ENCODE measurements at regions not wholly inside any gene's neighbourhood (a gene's known extent, or its start where the extent isn't known, plus 50 kb on each side); places are given as distances from the start of the nearest gene placed in this dataset.
"Not testable (repeated sequence)": the region's sequence is repeated elsewhere in the genome, so short reads cannot be mapped to it uniquely, and the experiment has no call there.

DNA sequence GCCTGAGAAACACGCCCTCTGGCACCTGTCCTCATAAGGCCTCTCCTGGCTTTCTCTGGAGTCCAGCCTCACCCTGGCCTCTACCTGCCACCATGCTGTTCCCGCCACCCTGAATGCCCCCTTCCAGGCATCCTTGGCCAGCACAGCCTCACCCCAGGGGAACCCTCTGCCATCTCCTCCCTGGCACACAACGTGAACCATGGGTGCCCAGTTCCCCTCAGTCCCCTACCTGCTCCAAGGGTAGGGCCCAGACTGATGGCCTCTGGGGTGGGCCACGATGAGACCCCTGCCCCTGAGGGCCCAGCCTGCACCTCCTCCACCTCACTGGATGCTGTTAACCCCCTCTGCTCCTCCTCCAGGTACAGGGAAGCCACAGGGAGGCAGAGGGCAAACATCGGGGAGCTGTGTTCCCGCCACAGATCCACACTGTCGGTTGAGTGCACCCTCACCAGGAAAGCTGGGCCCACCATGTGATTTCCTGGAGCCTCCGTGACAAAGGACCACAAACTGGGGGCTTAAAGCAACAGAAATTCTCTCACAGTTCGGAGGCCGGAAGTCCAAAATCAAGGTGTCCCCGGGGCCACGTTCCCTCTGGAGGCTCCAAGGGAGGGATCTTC lies 169.6 kb downstream of the BRD1 start:
- DNase-seq: no peak

- no peak for DNase-seq
These were observed 170.2 kb downstream of the BRD1 start for GRCh38 chr22:49657275-49657973.

DNA sequence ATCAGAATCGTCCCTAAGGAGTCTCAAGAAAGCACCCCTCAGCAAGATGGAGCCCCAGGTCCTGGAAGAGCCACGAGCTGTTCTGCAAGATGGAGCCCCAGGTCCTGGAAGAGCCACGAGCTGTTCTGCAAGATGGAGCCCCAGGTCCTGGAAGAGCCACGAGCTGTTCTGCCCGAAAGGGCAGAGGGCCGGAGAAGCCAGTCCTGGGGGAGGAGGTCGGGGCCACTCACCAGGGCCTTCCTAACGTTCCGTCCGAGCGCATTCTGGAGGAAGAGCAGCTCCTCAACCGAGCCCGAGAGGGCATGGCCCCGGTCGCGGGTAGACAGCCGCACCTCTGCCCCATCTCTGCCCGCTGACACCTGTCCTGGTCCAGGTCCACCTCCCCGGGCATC lies 170.8 kb downstream of the BRD1 start:
- DNase-seq: not testable (repeated sequence)

DNA sequence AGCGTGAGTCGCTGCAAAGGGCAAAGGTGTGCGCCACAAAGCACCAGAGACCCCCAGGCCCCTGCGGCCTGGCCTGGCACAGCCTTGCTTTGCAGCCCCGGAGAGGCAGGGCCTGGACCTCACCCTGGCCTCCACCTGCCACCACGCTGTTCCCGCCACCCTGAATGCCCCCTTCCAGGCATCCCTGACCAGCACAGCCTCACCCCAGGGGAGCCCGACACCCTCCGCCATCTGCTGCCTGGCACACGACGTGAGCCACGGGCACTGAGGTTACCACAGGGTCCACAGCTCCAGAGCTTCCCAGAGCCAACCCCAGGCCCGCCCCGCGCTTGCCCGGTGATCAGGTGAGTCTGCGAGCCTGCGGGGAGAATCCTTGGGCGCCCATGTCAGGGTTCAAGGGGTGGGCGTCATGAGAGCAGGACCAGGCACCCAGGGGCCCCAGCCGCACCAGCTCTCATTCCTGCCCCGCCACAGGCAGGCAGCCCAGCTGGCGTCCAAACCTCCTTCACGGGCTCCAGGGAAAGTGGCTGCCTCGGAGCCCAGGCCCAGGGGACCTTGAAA lies 171.3 kb downstream of the BRD1 start:
- no peak for DNase-seq

DNA sequence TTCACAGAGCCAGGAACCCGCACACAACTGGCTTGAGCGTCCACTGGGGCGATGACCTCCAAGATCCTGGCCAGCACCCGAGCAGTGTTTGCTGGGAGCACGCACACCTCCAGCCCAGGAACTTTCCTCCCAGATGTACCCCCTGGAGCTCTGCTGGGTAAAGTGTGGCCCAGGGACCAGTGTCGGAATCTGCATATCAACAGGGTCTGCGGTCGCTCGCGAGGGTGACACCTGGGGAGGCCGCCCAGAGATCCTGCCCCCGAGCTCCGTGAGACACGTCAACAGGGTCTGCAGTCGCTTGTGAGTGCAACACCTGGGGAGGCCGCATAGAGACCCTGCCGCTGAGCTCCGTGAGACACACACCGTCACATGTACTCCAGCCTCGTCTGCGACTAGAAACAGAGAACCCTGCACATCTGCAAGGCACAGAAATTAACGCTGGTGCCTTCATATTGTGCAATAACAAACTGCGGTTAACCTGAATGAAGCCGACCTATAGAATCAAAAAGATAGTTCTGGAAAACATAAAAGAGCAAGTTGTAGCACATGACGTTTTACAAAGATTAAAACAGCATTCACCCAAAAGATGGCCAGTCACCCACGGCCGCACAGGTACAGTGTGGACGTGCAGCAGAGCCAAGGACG lies 172.4 kb downstream of the BRD1 start:
- DNase-seq: no peak

DNA sequence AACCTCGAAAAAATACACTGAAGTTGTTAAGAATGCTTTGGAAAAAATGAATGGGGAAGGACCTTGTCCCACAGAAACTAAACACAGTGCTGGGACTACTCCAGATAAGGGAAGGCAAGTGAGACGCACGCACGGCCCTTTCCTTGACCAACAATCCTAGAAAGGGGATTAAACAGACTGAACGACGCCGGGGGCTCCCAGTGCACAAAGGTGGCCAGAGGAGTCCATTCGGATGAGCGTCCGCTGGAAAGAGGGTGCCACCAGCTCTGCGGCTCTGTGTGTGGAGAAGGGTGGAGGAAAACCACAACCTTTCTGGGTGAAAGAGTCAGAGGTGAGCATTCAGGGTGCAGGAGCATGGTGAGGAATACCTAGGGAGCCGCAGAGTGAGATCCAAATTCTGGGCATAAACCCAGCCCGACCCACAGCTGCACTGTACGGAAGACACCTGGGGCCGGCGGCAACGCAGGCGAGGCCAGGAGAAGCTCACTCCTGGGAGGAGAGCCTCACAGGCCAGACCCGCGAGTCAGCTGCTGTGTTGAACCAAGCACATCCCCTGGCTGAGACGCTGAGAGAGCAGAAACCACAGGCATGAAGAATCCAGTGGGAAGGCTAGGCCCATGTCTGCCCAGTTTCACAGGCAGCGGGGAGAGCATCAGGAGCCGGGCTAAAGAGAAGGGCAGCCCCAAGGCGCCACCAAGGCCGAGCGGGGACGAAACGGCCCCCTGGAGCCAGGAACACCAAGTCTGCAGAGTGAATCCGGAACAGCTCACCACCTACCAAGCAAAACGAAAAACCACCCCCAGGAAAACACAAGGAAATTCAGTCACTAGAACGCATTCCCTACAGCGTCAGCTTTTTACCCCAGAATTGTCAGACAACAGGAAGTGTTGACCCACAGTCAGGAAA lies 177.1 kb downstream of the BRD1 start:
- DNase-seq: peak; percentile 3

- no peak for DNase-seq
These were observed 178.3 kb downstream of the BRD1 start for GRCh38 chr22:49649166-49650068.

GRCh38 chr22:49648053-49648452 lies 179.6 kb downstream of the BRD1 start:
- DNase-seq: no peak

- DNase-seq: no peak
These were observed 180.0 kb downstream of the BRD1 start for GRCh38 chr22:49647627-49648026.

DNA sequence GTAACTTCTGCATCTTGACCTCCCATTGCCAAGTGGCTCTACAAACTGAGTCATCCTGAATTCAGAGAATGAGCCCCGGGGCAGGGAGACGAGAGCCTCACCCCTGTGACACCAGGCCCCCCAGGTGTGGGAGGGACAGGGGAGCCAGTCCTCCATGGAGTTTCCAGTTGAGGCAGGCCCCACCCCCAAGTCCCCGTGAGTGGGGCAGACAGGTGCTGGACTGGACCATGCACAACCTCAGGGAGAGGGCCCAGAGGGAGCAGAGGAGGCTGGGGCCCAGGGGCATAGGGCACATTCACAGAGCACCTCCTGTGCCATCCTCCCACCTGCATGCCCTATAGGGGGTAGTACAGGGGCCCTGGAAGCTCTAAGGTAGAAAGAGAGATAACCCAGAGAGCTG lies 180.8 kb downstream of the BRD1 start:
- DNase-seq: no peak

GRCh38 chr22:49645791-49646550 lies 181.7 kb downstream of the BRD1 start:
- no peak for DNase-seq

- no peak for DNase-seq
These were observed 182.4 kb downstream of the BRD1 start for GRCh38 chr22:49645257-49645656.

GRCh38 chr22:49643998-49644397 lies 183.7 kb downstream of the BRD1 start:
- DNase-seq: no peak

- no peak for DNase-seq
These were observed 184.2 kb downstream of the BRD1 start for GRCh38 chr22:49643466-49643865.

- DNase-seq: no peak
These were observed 184.9 kb downstream of the BRD1 start for GRCh38 chr22:49642741-49643140.

DNA sequence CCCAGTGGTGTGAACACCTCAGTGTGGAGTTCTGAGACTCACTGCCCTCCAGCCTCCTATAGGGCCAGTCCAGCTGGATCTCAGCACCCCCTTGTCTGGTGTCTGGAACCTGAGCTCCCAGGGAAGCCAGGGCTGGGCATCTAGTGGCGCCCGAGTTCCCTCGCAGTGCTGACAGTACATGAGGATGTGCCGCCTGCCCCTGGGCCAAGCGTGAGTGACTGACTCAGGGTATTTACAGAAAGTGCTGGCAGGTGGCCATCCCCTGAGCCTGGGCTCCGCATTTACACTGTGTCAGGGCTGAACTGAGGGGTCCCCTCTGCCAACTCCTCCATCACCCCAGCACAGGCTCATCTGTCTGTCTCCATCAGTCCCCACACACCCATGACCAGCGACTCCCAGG lies 185.3 kb downstream of the BRD1 start:
- DNase-seq: no peak

DNA sequence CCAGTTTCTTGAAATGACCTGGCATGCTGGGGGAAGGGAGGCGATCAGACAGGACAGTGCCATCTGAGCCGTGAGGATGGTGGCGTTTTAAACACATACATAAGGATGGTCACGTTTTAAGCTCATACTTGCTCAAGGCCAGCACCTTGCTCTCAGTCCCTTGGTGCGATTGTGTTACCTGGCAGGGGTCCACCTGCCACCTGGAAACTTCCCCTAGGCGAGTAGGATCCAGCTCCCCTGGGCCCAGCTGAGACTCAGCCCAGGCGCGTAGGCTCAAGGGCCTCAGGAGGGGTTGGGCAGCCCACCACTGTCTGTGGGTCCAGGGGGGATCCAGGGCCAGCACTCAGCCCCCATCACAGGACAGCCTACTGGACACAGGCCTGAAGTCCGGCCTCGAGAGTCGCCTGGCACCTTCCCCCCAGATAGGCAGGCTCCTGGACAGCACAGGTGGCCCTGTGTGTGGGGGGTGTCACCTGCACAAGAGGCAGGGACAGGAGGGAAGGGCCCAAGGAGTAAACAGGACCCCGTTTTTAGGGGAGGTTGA lies 185.8 kb downstream of the BRD1 start:
- no peak for DNase-seq

- DNase-seq: no peak
These were observed 187.1 kb downstream of the BRD1 start for GRCh38 chr22:49640366-49641095.

GRCh38 chr22:49639956-49640355 lies 187.7 kb downstream of the BRD1 start:
- DNase-seq: no peak

- DNase-seq: no peak
These were observed 188.9 kb downstream of the BRD1 start for GRCh38 chr22:49638788-49639187.
